Loucy (cell line): ENCODE measurements at regions not wholly inside any gene's neighbourhood (a gene's known extent, or its start where the extent isn't known, plus 50 kb on each side); places are given as distances from the start of the nearest gene placed in this dataset.

Experiments used
- EZH2phosphoT487 ChIP-seq: fragments of 200-600 bp; IDR thresholded peaks from 2 replicates; pipeline ENCODE4 v1.6.1; 2018; ENCODE audit warnings: antibody characterized with exemption, mild to moderate bottlenecking, moderate library complexity, borderline replicate concordance
- TF ChIP-seq, protein P1 (sequence below): fragments of 200-600 bp; sonication (generic); conservative IDR thresholded peaks from 2 replicates; pipeline ENCODE4 v1.5.1; 2014; ENCODE audit warnings: mild to moderate bottlenecking, antibody characterized with exemption, low read length

- TF ChIP-seq, protein P1, sequence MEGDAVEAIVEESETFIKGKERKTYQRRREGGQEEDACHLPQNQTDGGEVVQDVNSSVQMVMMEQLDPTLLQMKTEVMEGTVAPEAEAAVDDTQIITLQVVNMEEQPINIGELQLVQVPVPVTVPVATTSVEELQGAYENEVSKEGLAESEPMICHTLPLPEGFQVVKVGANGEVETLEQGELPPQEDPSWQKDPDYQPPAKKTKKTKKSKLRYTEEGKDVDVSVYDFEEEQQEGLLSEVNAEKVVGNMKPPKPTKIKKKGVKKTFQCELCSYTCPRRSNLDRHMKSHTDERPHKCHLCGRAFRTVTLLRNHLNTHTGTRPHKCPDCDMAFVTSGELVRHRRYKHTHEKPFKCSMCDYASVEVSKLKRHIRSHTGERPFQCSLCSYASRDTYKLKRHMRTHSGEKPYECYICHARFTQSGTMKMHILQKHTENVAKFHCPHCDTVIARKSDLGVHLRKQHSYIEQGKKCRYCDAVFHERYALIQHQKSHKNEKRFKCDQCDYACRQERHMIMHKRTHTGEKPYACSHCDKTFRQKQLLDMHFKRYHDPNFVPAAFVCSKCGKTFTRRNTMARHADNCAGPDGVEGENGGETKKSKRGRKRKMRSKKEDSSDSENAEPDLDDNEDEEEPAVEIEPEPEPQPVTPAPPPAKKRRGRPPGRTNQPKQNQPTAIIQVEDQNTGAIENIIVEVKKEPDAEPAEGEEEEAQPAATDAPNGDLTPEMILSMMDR, result no peak
- TF ChIP-seq EZH2phosphoT487, result no peak
Measured at GRCh38 chr14:38547961-38548490, 292.1 kb upstream of the CLEC14A start.
